Keratinocyte (primary cell): ENCODE measurements at regions not wholly inside any gene's neighbourhood (a gene's known extent, or its start where the extent isn't known, plus 50 kb on each side); places are given as distances from the start of the nearest gene placed in this dataset.

ENCODE experiments used
- DNase-seq: peaks from one replicate; pipeline ENCODE4 v3.0.0-alpha.2; 2011; ENCODE audit warnings: low read depth, missing footprints, low spot score
- FAIRE-seq: peaks from 2 replicates; lab custom pipeline; 2011; peaks lifted over from hg19 to GRCh38; lab: Jason Lieb, UNC
- H2AFZ ChIP-seq: 2 replicates; pipeline ENCODE4 v1.6.0; 2012; ENCODE audit warnings: low read length, control low read depth, inconsistent platforms; ENCODE audit not compliant: control insufficient read depth
- H3K27ac ChIP-seq: 2 replicates; pipeline ENCODE4 v1.5.1; 2011; ENCODE audit warnings: low read length; ENCODE audit not compliant: control insufficient read depth, insufficient read depth
- H3K27me3 ChIP-seq: 3 replicates; pipeline ENCODE4 v1.6.0; 2011; ENCODE audit warnings: low read length; ENCODE audit not compliant: control insufficient read depth, insufficient read depth; ENCODE audit errors: extremely low read depth
- H3K36me3 ChIP-seq, 2 experiments: 2 replicates in 1 of 2; 3 replicates in 1 of 2; pipeline ENCODE4 v1.5.1; 2011; ENCODE audit warnings: low read length in 2 of 2, mild to moderate bottlenecking in 1 of 2; ENCODE audit not compliant: control insufficient read depth in 2 of 2, insufficient read depth in 2 of 2; ENCODE audit errors: extremely low read depth in 1 of 2
- H3K4me1 ChIP-seq: 3 replicates; pipeline ENCODE4 v1.5.1; 2011; ENCODE audit warnings: low read length; ENCODE audit not compliant: control insufficient read depth, insufficient read depth; ENCODE audit errors: extremely low read depth
- H3K4me2 ChIP-seq: 3 replicates; pipeline ENCODE4 v1.6.0; 2011; ENCODE audit warnings: low read depth, low read length; ENCODE audit not compliant: control insufficient read depth, insufficient read depth; ENCODE audit errors: extremely low read depth
- H3K4me3 ChIP-seq, 3 experiments: fragments of 200-600 bp in 1 of 3; sonication (generic) in 1 of 3; 2 replicates in 2 of 3; 3 replicates in 1 of 3; pipeline ENCODE4 v1.5.1; 2011 to 2016; ENCODE audit warnings: low read length in 3 of 3, mild to moderate bottlenecking in 3 of 3, control low read depth in 2 of 3, inconsistent platforms in 1 of 3, low read depth in 1 of 3, mixed read lengths in 1 of 3, mixed run types in 1 of 3, moderate library complexity in 1 of 3; ENCODE audit not compliant: control insufficient read depth in 2 of 3, insufficient read depth in 2 of 3; ENCODE audit errors: extremely low read depth in 1 of 3
- H3K79me2 ChIP-seq: 2 replicates; pipeline ENCODE4 v1.6.0; 2012; ENCODE audit warnings: low read length; ENCODE audit not compliant: control insufficient read depth, insufficient read depth
- H3K9ac ChIP-seq: 3 replicates; pipeline ENCODE4 v1.6.0; 2011; ENCODE audit warnings: low read length; ENCODE audit not compliant: control insufficient read depth, insufficient read depth; ENCODE audit errors: extremely low read depth
- H3K9me1 ChIP-seq: 3 replicates; pipeline ENCODE4 v1.6.0; 2011; ENCODE audit warnings: low read length; ENCODE audit not compliant: control insufficient read depth, insufficient read depth; ENCODE audit errors: extremely low read depth
- H3K9me3 ChIP-seq: 2 replicates; pipeline ENCODE4 v1.5.1; 2012; ENCODE audit warnings: low read depth, low read length; ENCODE audit not compliant: control insufficient read depth
- H4K20me1 ChIP-seq: 3 replicates; pipeline ENCODE4 v1.6.0; 2011; ENCODE audit warnings: low read length; ENCODE audit not compliant: control insufficient read depth, insufficient read depth; ENCODE audit errors: extremely low read depth
- EZH2 ChIP-seq: IDR thresholded peaks from one replicate; pipeline ENCODE4 v1.6.1; 2012; ENCODE audit warnings: inconsistent platforms, mild to moderate bottlenecking, low read length, moderate library complexity
- dilution Hi-C: fragments of 300-500 bp; cut with MboI; formaldehyde crosslinking; loops from one replicate; pipeline ENCODE4 v1.7.0; 2020; ENCODE audit warnings: low sequenced_read_pairs; ENCODE audit not compliant: extremely low pct_ligation_motif_present
- small RNA-seq, 3 experiments: library from RNA; depleted of rRNA; stranded (forward); fragments of <200 nt; gene quantifications; one replicate each; pipeline ENCODE3, GENCODE V24; 2012; ENCODE audit warnings: low read depth in 3 of 3, low replicate concordance in 1 of 3; ENCODE audit not compliant: insufficient read length in 3 of 3
- TF ChIP-seq, protein P1 (sequence below), 3 experiments: IDR thresholded peaks in 1 of 3; conservative IDR thresholded peaks in 1 of 3; optimal IDR thresholded peaks in 1 of 3; 2 replicates in 2 of 3; 3 replicates in 1 of 3; pipeline versions ENCODE3 to v1.5.1; 2011; ENCODE audit warnings: low read length in 3 of 3, mild to moderate bottlenecking in 3 of 3, moderate library complexity in 2 of 3, control low read depth in 1 of 3, inconsistent platforms in 1 of 3; ENCODE audit not compliant: insufficient read depth in 2 of 3; ENCODE audit errors: extremely low read depth in 1 of 3

DNA sequence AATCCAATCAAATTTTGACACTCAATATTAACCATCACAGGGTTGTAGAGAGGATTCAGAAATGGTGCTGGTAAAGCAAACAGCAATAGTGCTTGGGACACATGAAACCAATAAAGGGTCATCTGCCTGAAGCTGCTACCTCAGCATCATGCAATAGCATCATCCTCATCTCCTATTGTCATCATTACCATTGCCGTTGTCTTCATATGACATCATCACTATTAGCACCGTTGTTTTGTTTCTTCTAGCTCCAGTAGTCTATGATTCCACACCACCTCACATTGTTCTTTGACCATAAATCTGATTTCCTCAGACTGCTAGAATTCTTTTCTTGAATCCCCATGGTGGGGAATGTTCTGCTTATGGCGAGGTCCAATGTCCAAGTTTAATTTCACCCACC is 52.8 kb upstream of the GRK3 start:
- Histone ChIP-seq H3K9ac (no peak overlapping the region), H4K20me1 (no peaks in the 10 kb centered on the region), H3K27me3 (no peaks in the 10 kb centered on the region), H3K4me1 (peaks cover 6% of the 10 kb centered on the region), H2AFZ (no peak overlapping the region), H3K9me3 (no peaks in the 10 kb centered on the region), H3K36me3 (no peaks in the 10 kb centered on the region), H3K9me1 (no peaks in the 10 kb centered on the region), H3K4me2 (no peak overlapping the region), H3K79me2 (no peaks in the 10 kb centered on the region), H3K4me3 (no peak overlapping the region), H3K27ac (no peak overlapping the region)
- dilution Hi-C loops: no loop called here
- TF ChIP-seq, protein P1, sequence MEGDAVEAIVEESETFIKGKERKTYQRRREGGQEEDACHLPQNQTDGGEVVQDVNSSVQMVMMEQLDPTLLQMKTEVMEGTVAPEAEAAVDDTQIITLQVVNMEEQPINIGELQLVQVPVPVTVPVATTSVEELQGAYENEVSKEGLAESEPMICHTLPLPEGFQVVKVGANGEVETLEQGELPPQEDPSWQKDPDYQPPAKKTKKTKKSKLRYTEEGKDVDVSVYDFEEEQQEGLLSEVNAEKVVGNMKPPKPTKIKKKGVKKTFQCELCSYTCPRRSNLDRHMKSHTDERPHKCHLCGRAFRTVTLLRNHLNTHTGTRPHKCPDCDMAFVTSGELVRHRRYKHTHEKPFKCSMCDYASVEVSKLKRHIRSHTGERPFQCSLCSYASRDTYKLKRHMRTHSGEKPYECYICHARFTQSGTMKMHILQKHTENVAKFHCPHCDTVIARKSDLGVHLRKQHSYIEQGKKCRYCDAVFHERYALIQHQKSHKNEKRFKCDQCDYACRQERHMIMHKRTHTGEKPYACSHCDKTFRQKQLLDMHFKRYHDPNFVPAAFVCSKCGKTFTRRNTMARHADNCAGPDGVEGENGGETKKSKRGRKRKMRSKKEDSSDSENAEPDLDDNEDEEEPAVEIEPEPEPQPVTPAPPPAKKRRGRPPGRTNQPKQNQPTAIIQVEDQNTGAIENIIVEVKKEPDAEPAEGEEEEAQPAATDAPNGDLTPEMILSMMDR (optimal IDR thresholded peaks at IDR 0.05 in 1 of 3, IDR thresholded peaks at IDR 0.05 in 1 of 3, conservative IDR thresholded peaks at IDR 0.05 in 1 of 3; ENCODE audit: extremely low read depth in 1 of 3, insufficient read depth in 2 of 3, low read length in 3 of 3): no peak
- TF ChIP-seq EZH2: no peak
- DNase-seq (no peak), FAIRE-seq (no peak)

DNA sequence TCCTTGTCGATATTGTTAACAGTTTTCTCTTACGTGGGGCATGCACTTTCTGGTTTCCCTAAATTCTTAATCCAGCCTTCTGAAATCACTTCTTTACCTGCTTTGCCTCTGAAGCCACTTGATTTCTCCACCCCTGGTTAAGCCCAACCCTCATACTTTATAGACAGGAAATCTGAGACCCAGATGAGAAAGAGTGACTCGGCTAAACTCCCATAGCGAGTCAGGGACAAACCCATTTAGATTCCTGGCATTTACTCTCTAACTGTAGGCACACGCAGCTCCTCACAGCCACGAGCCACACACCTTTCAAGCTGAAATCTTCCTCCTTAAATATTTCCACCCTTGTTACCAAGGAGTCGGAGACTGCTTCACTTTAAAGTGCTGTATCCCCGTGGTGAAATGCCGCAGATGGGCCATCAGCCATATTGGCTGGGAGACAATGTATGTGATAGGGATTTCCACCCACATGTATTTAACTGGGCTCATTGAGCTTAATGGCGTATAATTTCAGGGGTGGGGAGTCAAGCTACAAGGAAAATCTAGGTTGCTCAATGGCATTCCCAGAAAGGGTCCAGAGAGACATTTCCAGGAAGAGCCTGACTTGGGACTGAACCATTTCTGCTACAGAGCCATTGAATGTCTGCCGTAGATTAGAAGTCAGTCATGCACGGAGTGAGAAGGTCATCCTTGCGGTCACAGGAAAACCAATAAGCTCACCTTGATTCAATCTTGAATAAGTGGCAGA is 49.9 kb upstream of the GRK3 start:
- no peaks in the 10 kb centered on the region for H4K20me1 ChIP-seq
- TF ChIP-seq, protein P1 (optimal IDR thresholded peaks at IDR 0.05 in 1 of 3, IDR thresholded peaks at IDR 0.05 in 1 of 3, conservative IDR thresholded peaks at IDR 0.05 in 1 of 3; ENCODE audit: extremely low read depth in 1 of 3, insufficient read depth in 2 of 3, low read length in 3 of 3): no peak
- TF ChIP-seq EZH2: no peak
- dilution Hi-C loops: no loop called here
- H3K36me3 ChIP-seq: no peaks in the 10 kb centered on the region
- no peaks in the 10 kb centered on the region for H3K27me3 ChIP-seq
- H3K79me2 ChIP-seq: no peaks in the 10 kb centered on the region
- peaks cover 6% of the 10 kb centered on the region for H3K4me1 ChIP-seq
- DNase-seq: no peak
- H3K9me3 ChIP-seq: no peaks in the 10 kb centered on the region
- H3K9me1 ChIP-seq: no peaks in the 10 kb centered on the region
- no peak overlapping the region for H3K4me3 ChIP-seq
- H3K9ac ChIP-seq: no peak overlapping the region
- no peak overlapping the region for H3K27ac ChIP-seq
- peak overlapping the region; percentile 71 for H2AFZ ChIP-seq
- peak overlapping the region; percentile 49 for H3K4me2 ChIP-seq
- FAIRE-seq: no peak

Small RNA genes in the stretch of these regions (small RNA-seq; reads per million reads assigned to genes)
- gene IGLL3P: 0 reads per million in 3 experiments
- 0 reads per million in 3 experiments for gene MIR6817
